HG03457 (cell line): ENCODE measurements at regions not wholly inside any gene's neighbourhood (a gene's known extent, or its start where the extent isn't known, plus 50 kb on each side); places are given as distances from the start of the nearest gene placed in this dataset.
"Not testable (repeated sequence)": the region's sequence is repeated elsewhere in the genome, so short reads cannot be mapped to it uniquely, and the experiment has no call there.

Source experiments
- ATAC-seq: cut with Tn5 transposase; IDR thresholded peaks from one replicate; pipeline ENCODE4 v1.9.1; 2021; ENCODE audit warnings: moderate number of reproducible peaks; ENCODE audit not compliant: unreplicated experiment

GRCh38 chr6:85212794-85213193 is 237.1 kb upstream of the NT5E start:
- ATAC-seq = not testable (repeated sequence)

GRCh38 chr6:85195243-85195642 is 254.6 kb upstream of the NT5E start:
- no peak for ATAC-seq

- no peak for ATAC-seq
These were observed 256.5 kb upstream of the NT5E start for GRCh38 chr6:85193339-85193738.

GRCh38 chr6:85192596-85192995 is 257.3 kb upstream of the NT5E start:
- ATAC-seq = no peak

GRCh38 chr6:85192186-85192585 is 257.7 kb upstream of the NT5E start:
- no peak for ATAC-seq

GRCh38 chr6:85191656-85192055 is 258.2 kb upstream of the NT5E start:
- no peak for ATAC-seq

GRCh38 chr6:85186546-85187175 is 263.2 kb upstream of the NT5E start:
- no peak for ATAC-seq

- no peak for ATAC-seq
These were observed 263.9 kb upstream of the NT5E start for GRCh38 chr6:85185977-85186376.

- no peak for ATAC-seq
These were observed 266.0 kb upstream of the NT5E start for GRCh38 chr6:85183841-85184240.

GRCh38 chr6:85172705-85173104 is 277.2 kb upstream of the NT5E start:
- ATAC-seq = no peak

GRCh38 chr6:85172161-85172560 is 277.7 kb upstream of the NT5E start:
- no peak for ATAC-seq

GRCh38 chr6:85169189-85169588 is 280.7 kb upstream of the NT5E start:
- no peak for ATAC-seq

GRCh38 chr6:85168146-85168545 is 281.7 kb upstream of the NT5E start:
- no peak for ATAC-seq

GRCh38 chr6:85166114-85166741 is 283.7 kb upstream of the NT5E start:
- no peak for ATAC-seq

- no peak for ATAC-seq
These were observed 286.5 kb upstream of the NT5E start for GRCh38 chr6:85163156-85164080.

GRCh38 chr6:85157311-85157710 is 292.6 kb upstream of the NT5E start:
- no peak for ATAC-seq

GRCh38 chr6:85143676-85144075 is 306.2 kb upstream of the NT5E start:
- no peak for ATAC-seq

- no peak for ATAC-seq
These were observed 312.0 kb upstream of the NT5E start for GRCh38 chr6:85137865-85138264.

GRCh38 chr6:85136310-85136709 is 313.6 kb upstream of the NT5E start:
- ATAC-seq = no peak

GRCh38 chr6:85135376-85136094 is 314.3 kb upstream of the NT5E start:
- no peak for ATAC-seq

- ATAC-seq = no peak
These were observed 315.7 kb upstream of the NT5E start for GRCh38 chr6:85134172-85134571.
